IMR-90 (cell line): ENCODE measurements at regions not wholly inside any gene's neighbourhood (a gene's known extent, or its start where the extent isn't known, plus 50 kb on each side); places are given as distances from the start of the nearest gene placed in this dataset.

Source experiments
- ATAC-seq: fragments of 200-7000 bp; cut with Tn5 transposase; 2 replicates; pipeline ENCODE4 v1.9.1; 2020; ENCODE audit warnings: low read depth, mild to moderate bottlenecking, moderate library complexity
- BruUV-seq: library from RNA; stranded (reverse); fragments of 400-500 nt; replicated peaks from 2 replicates; lab custom pipeline; 2021; lab: Mats Ljungman, UMichigan
- CTCF ChIA-PET: fragments of 300-600 bp; formaldehyde crosslinking; extraction: SDS; loops from one replicate; lab custom pipeline; 2021; ENCODE audit warnings: antibody characterized with exemption; lab: Yijun Ruan, JAX
- POLR2A ChIA-PET: fragments of 300-600 bp; sonication (Branson Sonifier 250); formaldehyde crosslinking; loops from one replicate; lab custom pipeline; 2022; ENCODE audit warnings: antibody characterized with exemption; ENCODE audit not compliant: unreplicated experiment; lab: Charles Lee
- DNase-seq: peaks from one replicate; pipeline ENCODE4 v3.0.0; 2013
- H2AFZ ChIP-seq: replicated peaks from 2 replicates; pipeline ENCODE3; 2013; ENCODE audit warnings: low read length, mild to moderate bottlenecking; ENCODE audit not compliant: poor library complexity
- H2AK5ac ChIP-seq: 2 replicates; pipeline ENCODE4 v1.6.1; 2013; ENCODE audit warnings: low read depth, low read length, inconsistent platforms
- H2AK9ac ChIP-seq: replicated peaks from 2 replicates; pipeline ENCODE3; 2013; ENCODE audit warnings: mild to moderate bottlenecking, low read depth, low read length, moderate library complexity; ENCODE audit not compliant: poor library complexity
- H2BK120ac ChIP-seq: 2 replicates; pipeline ENCODE4 v1.6.1; 2013; ENCODE audit warnings: low read depth, low read length, inconsistent platforms
- H2BK15ac ChIP-seq: 3 replicates; pipeline ENCODE4 v1.6.1; 2013; ENCODE audit warnings: low read depth, low read length, inconsistent platforms
- H2BK20ac ChIP-seq: 2 replicates; pipeline ENCODE4 v1.6.1; 2013; ENCODE audit warnings: low read depth, mild to moderate bottlenecking, inconsistent platforms, low read length, moderate library complexity
- H2BK5ac ChIP-seq: 2 replicates; pipeline ENCODE4 v1.6.1; 2013; ENCODE audit warnings: mild to moderate bottlenecking, low read depth, low read length, inconsistent platforms; ENCODE audit not compliant: poor library complexity, severe bottlenecking
- H3K14ac ChIP-seq: replicated peaks from 2 replicates; pipeline ENCODE4 v1.6.1; 2013; ENCODE audit warnings: low read depth, low read length, inconsistent platforms
- H3K18ac ChIP-seq: 2 replicates; pipeline ENCODE4 v1.6.1; 2013; ENCODE audit warnings: low read depth, low read length, control low read depth
- H3K23ac ChIP-seq: 2 replicates; pipeline ENCODE4 v1.6.1; 2013; ENCODE audit warnings: low read depth, low read length, inconsistent platforms
- H3K27ac ChIP-seq: 2 replicates; pipeline ENCODE4 v1.5.1; 2013; ENCODE audit warnings: mild to moderate bottlenecking, control low read depth, low read length; ENCODE audit not compliant: insufficient read depth
- H3K27me3 ChIP-seq: 2 replicates; pipeline ENCODE4 v1.6.1; 2013; ENCODE audit warnings: low read length; ENCODE audit not compliant: control insufficient read depth, insufficient read depth
- H3K36me3 ChIP-seq: 2 replicates; pipeline ENCODE4 v1.6.1; 2013; ENCODE audit warnings: low read length, mixed read lengths; ENCODE audit not compliant: control insufficient read depth, insufficient read depth
- H3K4ac ChIP-seq: 2 replicates; pipeline ENCODE4 v1.6.1; 2013; ENCODE audit warnings: low read depth, low read length, inconsistent platforms
- H3K4me1 ChIP-seq: 2 replicates; pipeline ENCODE4 v1.6.1; 2013; ENCODE audit warnings: low read length, mixed read lengths; ENCODE audit not compliant: control insufficient read depth, insufficient read depth
- H3K4me2 ChIP-seq: 2 replicates; pipeline ENCODE4 v1.6.1; 2013; ENCODE audit warnings: low read depth, mild to moderate bottlenecking, control low read depth, low read length, moderate library complexity
- H3K4me3 ChIP-seq: 2 replicates; pipeline ENCODE4 v1.5.1; 2013; ENCODE audit warnings: low read depth, mild to moderate bottlenecking, control low read depth, low read length, moderate library complexity; ENCODE audit not compliant: insufficient read depth
- H3K56ac ChIP-seq: 2 replicates; pipeline ENCODE4 v1.6.1; 2013; ENCODE audit warnings: low read length, inconsistent platforms; ENCODE audit not compliant: insufficient read depth; ENCODE audit errors: extremely low read depth
- H3K79me1 ChIP-seq, 2 experiments: 2 replicates each; pipeline ENCODE4 v1.6.1; 2013; ENCODE audit warnings: low read length in 2 of 2, inconsistent platforms in 1 of 2, low read depth in 1 of 2
- H3K9ac ChIP-seq: 2 replicates; pipeline ENCODE4 v1.6.1; 2013; ENCODE audit warnings: low read depth, low read length, control low read depth
- H3K9me1 ChIP-seq: 2 replicates; pipeline ENCODE4 v1.6.1; 2013; ENCODE audit warnings: low read length, inconsistent platforms; ENCODE audit not compliant: insufficient read depth
- H3K9me3 ChIP-seq: 2 replicates; pipeline ENCODE4 v1.6.1; 2013; ENCODE audit warnings: low read length; ENCODE audit not compliant: control insufficient read depth, insufficient read depth
- H4K20me1 ChIP-seq: 2 replicates; pipeline ENCODE4 v1.6.1; 2013; ENCODE audit warnings: low read length, inconsistent platforms; ENCODE audit not compliant: insufficient read depth
- H4K5ac ChIP-seq: 2 replicates; pipeline ENCODE4 v1.6.1; 2013; ENCODE audit warnings: mild to moderate bottlenecking, low read depth, low read length, control low read depth
- H4K8ac ChIP-seq, 2 experiments: 2 replicates each; pipeline ENCODE4 v1.6.1; 2013; ENCODE audit warnings: low read depth in 2 of 2, low read length in 2 of 2, control low read depth in 1 of 2, inconsistent platforms in 1 of 2
- H4K91ac ChIP-seq: 2 replicates; pipeline ENCODE4 v1.6.1; 2013; ENCODE audit warnings: low read depth, low read length, inconsistent platforms; ENCODE audit not compliant: insufficient read depth
- BHLHE40 ChIP-seq: fragments of 150-350 bp; IDR thresholded peaks from 2 replicates; pipeline ENCODE4 v1.6.1; 2016; ENCODE audit warnings: mild to moderate bottlenecking, low read depth, low read length
- CEBPB ChIP-seq: IDR thresholded peaks from 2 replicates; pipeline ENCODE4 v1.6.1; 2012; ENCODE audit warnings: low read depth, low read length, improper control_type of control experiment
- CHD1 ChIP-seq: IDR thresholded peaks from 2 replicates; pipeline ENCODE4 v1.6.1; 2012; ENCODE audit warnings: low read depth, low read length, improper control_type of control experiment
- FOS ChIP-seq: fragments of 150-350 bp; IDR thresholded peaks from 2 replicates; pipeline ENCODE4 v1.6.1; 2016; ENCODE audit warnings: low read depth, low read length
- MAFK ChIP-seq: IDR thresholded peaks from 2 replicates; pipeline ENCODE4 v1.6.1; 2012; ENCODE audit warnings: low read depth, low read length, improper control_type of control experiment
- MAZ ChIP-seq: IDR thresholded peaks from 2 replicates; pipeline ENCODE4 v1.6.1; 2012; ENCODE audit warnings: low read depth, mild to moderate bottlenecking, low read length, improper control_type of control experiment, moderate library complexity, borderline replicate concordance
- MXI1 ChIP-seq: IDR thresholded peaks from 2 replicates; pipeline ENCODE4 v1.6.1; 2012; ENCODE audit warnings: low read depth, mild to moderate bottlenecking, low read length, moderate library complexity, borderline replicate concordance
- NFE2L2 ChIP-seq: fragments of 150-350 bp; IDR thresholded peaks from 2 replicates; pipeline ENCODE4 v1.6.1; 2016; ENCODE audit warnings: low read depth, mild to moderate bottlenecking, low read length
- POLR2A ChIP-seq: IDR thresholded peaks from 2 replicates; pipeline ENCODE4 v1.6.1; 2012; ENCODE audit warnings: mild to moderate bottlenecking, low read depth, low read length
- RAD21 ChIP-seq: IDR thresholded peaks from 2 replicates; pipeline ENCODE4 v1.6.1; 2012; ENCODE audit warnings: low read length, improper control_type of control experiment
- RCOR1 ChIP-seq: IDR thresholded peaks from 2 replicates; pipeline ENCODE4 v1.6.1; 2012; ENCODE audit warnings: mild to moderate bottlenecking, low read length, improper control_type of control experiment; ENCODE audit not compliant: insufficient replicate concordance
- RFX5 ChIP-seq: IDR thresholded peaks from 2 replicates; pipeline ENCODE4 v1.8.0; 2012; ENCODE audit warnings: low read depth, mild to moderate bottlenecking, low read length, moderate library complexity
- SMC3 ChIP-seq: fragments of 150-350 bp; IDR thresholded peaks from 2 replicates; pipeline ENCODE4 v1.6.1; 2016; ENCODE audit warnings: low read depth, mild to moderate bottlenecking, antibody characterized with exemption, low read length, moderate library complexity
- WGBS, 2 experiments: methylation state at CpG; one replicate each; pipeline versions ENCODE4 v1.1.5 to v1.1.7; 2013; ENCODE audit warnings: missing lambda C conversion rate in 2 of 2; ENCODE audit not compliant: insufficient read length in 1 of 2; ENCODE audit errors: extremely low coverage in 2 of 2; 5-methylcytosine and 5-hydroxymethylcytosine counted together
- dilution Hi-C: fragments of 300-500 bp; cut with HindIII; formaldehyde crosslinking; loops from one replicate; pipeline ENCODE4 v1.14.3; 2018; ENCODE audit warnings: low sequenced_read_pairs; ENCODE audit not compliant: unreplicated experiment
- in situ Hi-C: fragments of 300-500 bp; cut with MboI; formaldehyde crosslinking; loops from 3 replicates; pipeline ENCODE4 v1.14.3; 2019; ENCODE audit warnings: low sequenced_read_pairs, inconsistent platforms, mixed read lengths
- intact Hi-C: fragments of 100-400 bp; cut with micrococcal nuclease; formaldehyde crosslinking; loops from 2 replicates; pipeline ENCODE4 v1.10.0; 2022
- TF ChIP-seq, protein P1 (sequence below): conservative IDR thresholded peaks from 2 replicates; pipeline ENCODE4 v1.5.1; 2012; ENCODE audit warnings: mild to moderate bottlenecking, low read depth, low read length, improper control_type of control experiment
- TF ChIP-seq, protein P2 (sequence below): fragments of 150-350 bp; IDR thresholded peaks from 2 replicates; pipeline ENCODE4 v1.6.1; 2016; ENCODE audit warnings: low read depth, mild to moderate bottlenecking, low read length, moderate library complexity, borderline replicate concordance

DNA sequence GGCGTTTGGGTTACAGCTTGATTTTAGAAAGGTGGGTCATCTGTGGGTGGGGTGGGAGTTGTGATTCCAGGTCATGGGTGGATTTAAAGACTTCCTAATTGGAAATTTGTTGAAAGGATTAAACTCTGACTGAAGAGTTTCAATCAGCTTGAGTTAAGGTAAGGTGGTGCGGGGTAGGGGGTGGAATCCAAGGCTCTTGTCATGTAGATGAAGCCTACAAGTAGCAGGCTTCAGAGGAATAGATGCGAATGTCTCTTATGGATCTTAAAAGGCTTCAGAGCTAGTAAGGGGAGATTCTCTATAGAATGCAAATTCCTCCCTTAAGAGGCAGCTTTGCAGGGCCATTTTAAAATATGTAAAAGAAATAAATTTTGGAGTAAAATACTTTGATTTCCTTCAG, 645.3 kb downstream of the FRK start:
- POLR2A ChIA-PET = no interaction called here
- dilution Hi-C loops = no loop called here
- no TSS peak for BruUV-seq
- H3K27me3 ChIP-seq = no peaks in the 10 kb centered on the region
- H3K4me1 ChIP-seq = no peaks in the 10 kb centered on the region
- no peaks in the 10 kb centered on the region for H3K36me3 ChIP-seq
- TF ChIP-seq RAD21 = no peak
- no peak for TF ChIP-seq MXI1
- no peak for TF ChIP-seq CHD1
- TF ChIP-seq RFX5 = no peak
- TF ChIP-seq CEBPB = no peak
- TF ChIP-seq, protein P1, sequence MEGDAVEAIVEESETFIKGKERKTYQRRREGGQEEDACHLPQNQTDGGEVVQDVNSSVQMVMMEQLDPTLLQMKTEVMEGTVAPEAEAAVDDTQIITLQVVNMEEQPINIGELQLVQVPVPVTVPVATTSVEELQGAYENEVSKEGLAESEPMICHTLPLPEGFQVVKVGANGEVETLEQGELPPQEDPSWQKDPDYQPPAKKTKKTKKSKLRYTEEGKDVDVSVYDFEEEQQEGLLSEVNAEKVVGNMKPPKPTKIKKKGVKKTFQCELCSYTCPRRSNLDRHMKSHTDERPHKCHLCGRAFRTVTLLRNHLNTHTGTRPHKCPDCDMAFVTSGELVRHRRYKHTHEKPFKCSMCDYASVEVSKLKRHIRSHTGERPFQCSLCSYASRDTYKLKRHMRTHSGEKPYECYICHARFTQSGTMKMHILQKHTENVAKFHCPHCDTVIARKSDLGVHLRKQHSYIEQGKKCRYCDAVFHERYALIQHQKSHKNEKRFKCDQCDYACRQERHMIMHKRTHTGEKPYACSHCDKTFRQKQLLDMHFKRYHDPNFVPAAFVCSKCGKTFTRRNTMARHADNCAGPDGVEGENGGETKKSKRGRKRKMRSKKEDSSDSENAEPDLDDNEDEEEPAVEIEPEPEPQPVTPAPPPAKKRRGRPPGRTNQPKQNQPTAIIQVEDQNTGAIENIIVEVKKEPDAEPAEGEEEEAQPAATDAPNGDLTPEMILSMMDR = no peak
- no peak for TF ChIP-seq BHLHE40
- TF ChIP-seq MAZ = no peak
- TF ChIP-seq, protein P2, sequence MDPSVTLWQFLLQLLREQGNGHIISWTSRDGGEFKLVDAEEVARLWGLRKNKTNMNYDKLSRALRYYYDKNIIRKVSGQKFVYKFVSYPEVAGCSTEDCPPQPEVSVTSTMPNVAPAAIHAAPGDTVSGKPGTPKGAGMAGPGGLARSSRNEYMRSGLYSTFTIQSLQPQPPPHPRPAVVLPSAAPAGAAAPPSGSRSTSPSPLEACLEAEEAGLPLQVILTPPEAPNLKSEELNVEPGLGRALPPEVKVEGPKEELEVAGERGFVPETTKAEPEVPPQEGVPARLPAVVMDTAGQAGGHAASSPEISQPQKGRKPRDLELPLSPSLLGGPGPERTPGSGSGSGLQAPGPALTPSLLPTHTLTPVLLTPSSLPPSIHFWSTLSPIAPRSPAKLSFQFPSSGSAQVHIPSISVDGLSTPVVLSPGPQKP = no peak
- no peak for TF ChIP-seq FOS
- TF ChIP-seq MAFK = no peak
- TF ChIP-seq SMC3 = no peak
- TF ChIP-seq POLR2A = no peak
- no peak for TF ChIP-seq RCOR1
- TF ChIP-seq NFE2L2 = no peak
- no peak overlapping the region for H4K5ac ChIP-seq
- H3K4ac ChIP-seq = no peak overlapping the region
- no peak overlapping the region for H2BK120ac ChIP-seq
- no peak overlapping the region for H2BK20ac ChIP-seq
- CTCF ChIA-PET = no interaction called here
- no peak overlapping the region for H3K56ac ChIP-seq
- no peak overlapping the region for H2AK5ac ChIP-seq
- no peaks in the 10 kb centered on the region for H3K9me1 ChIP-seq
- DNase-seq = no peak
- 0 out of 2 replicates have a peak, but pooled peaks cover 2% of the 10 kb centered on the region for H3K9me3 ChIP-seq
- H2AK9ac ChIP-seq = no peak overlapping the region
- no peak overlapping the region for H3K23ac ChIP-seq
- no peak overlapping the region for H4K8ac ChIP-seq
- H3K79me1 ChIP-seq = no peaks in the 10 kb centered on the region
- no peak overlapping the region for H3K4me3 ChIP-seq
- no peak for ATAC-seq
- H4K91ac ChIP-seq = no peak overlapping the region
- no peak overlapping the region for H3K9ac ChIP-seq
- no peak overlapping the region for H2BK15ac ChIP-seq
- no peak overlapping the region for H2BK5ac ChIP-seq
- H4K20me1 ChIP-seq = no peaks in the 10 kb centered on the region
- in situ Hi-C loops = no loop called here
- H2AFZ ChIP-seq = no peak overlapping the region
- intact Hi-C loops = no loop called here
- H3K27ac ChIP-seq = no peak overlapping the region
- no peak overlapping the region for H3K4me2 ChIP-seq
- no peak overlapping the region for H3K14ac ChIP-seq
- H3K18ac ChIP-seq = no peak overlapping the region
- WGBS, 2 experiments = 14% methylated on average over 1 of the region's 3 CpGs; no CpG with 5 or more reads in 1 of the 2 experiments
